OCI-LY1 (cell line): ENCODE measurements at regions not wholly inside any gene's neighbourhood (a gene's known extent, or its start where the extent isn't known, plus 50 kb on each side); places are given as distances from the start of the nearest gene placed in this dataset.

Experiments used
- H2AFZ ChIP-seq: fragments of 200-600 bp; sonication (generic), shearing (Covaris generic); 2 replicates; pipeline ENCODE4 v1.6.0; 2014; ENCODE audit warnings: antibody characterized with exemption, mild to moderate bottlenecking, low read length
- H3F3A ChIP-seq: fragments of 200-600 bp; sonication (generic), shearing (Covaris generic); 2 replicates; pipeline ENCODE4 v1.6.0; 2014; ENCODE audit warnings: mild to moderate bottlenecking, antibody characterized with exemption, low read length, moderate library complexity; ENCODE audit not compliant: insufficient read depth
- H3K27ac ChIP-seq: fragments of 200-600 bp; sonication (generic); 2 replicates; pipeline ENCODE4 v1.5.1; 2014; ENCODE audit warnings: low read length, mixed run types, mild to moderate bottlenecking, low read depth; ENCODE audit not compliant: poor library complexity, severe bottlenecking
- H3K27me3 ChIP-seq: fragments of 200-600 bp; sonication (generic); 2 replicates; pipeline ENCODE4 v1.6.0; 2014; ENCODE audit warnings: antibody characterized with exemption, mild to moderate bottlenecking, low read length, moderate library complexity; ENCODE audit not compliant: insufficient read depth
- H3K36me3 ChIP-seq: fragments of 200-600 bp; sonication (generic); 2 replicates; pipeline ENCODE4 v1.6.1; 2014; ENCODE audit warnings: mild to moderate bottlenecking, antibody characterized with exemption, low read length, moderate library complexity, mixed read lengths; ENCODE audit not compliant: insufficient read depth
- H3K4me1 ChIP-seq: fragments of 200-600 bp; sonication (generic); 2 replicates; pipeline ENCODE4 v1.5.1; 2014; ENCODE audit warnings: mild to moderate bottlenecking, low read length, moderate library complexity; ENCODE audit not compliant: insufficient read depth, severe bottlenecking
- H3K4me2 ChIP-seq: fragments of 200-600 bp; sonication (generic), shearing (Covaris generic); 2 replicates; pipeline ENCODE4 v1.6.1; 2014; ENCODE audit warnings: low read length
- H3K4me3 ChIP-seq: fragments of 200-600 bp; sonication (generic); 2 replicates; pipeline ENCODE4 v1.5.1; 2014; ENCODE audit warnings: low read length, low read depth, mild to moderate bottlenecking, mixed read lengths; ENCODE audit not compliant: poor library complexity, severe bottlenecking
- H3K79me2 ChIP-seq: fragments of 200-600 bp; shearing (Covaris generic); 2 replicates; pipeline ENCODE4 v1.6.1; 2016; ENCODE audit warnings: mixed run types, low read length, mixed read lengths; ENCODE audit not compliant: insufficient read depth
- H3K9ac ChIP-seq: fragments of 200-600 bp; sonication (generic), shearing (Covaris generic); 2 replicates; pipeline ENCODE4 v1.6.1; 2014; ENCODE audit warnings: mild to moderate bottlenecking, low read length, mixed read lengths
- H3K9me2 ChIP-seq: fragments of 200-600 bp; sonication (generic), shearing (Covaris generic); 2 replicates; pipeline ENCODE4 v1.6.1; 2014; ENCODE audit warnings: low read depth, mild to moderate bottlenecking, low read length, mixed read lengths
- H3K9me3 ChIP-seq: fragments of 200-600 bp; shearing (Covaris generic); 2 replicates; pipeline ENCODE4 v1.6.1; 2014; ENCODE audit warnings: low read length, mixed read lengths
- H4K20me1 ChIP-seq: fragments of 200-600 bp; sonication (generic), shearing (Covaris generic); 2 replicates; pipeline ENCODE4 v1.6.0; 2016; ENCODE audit warnings: mild to moderate bottlenecking, low read length; ENCODE audit not compliant: insufficient read depth
- EZH2 ChIP-seq: fragments of 200-600 bp; sonication (generic), shearing (Covaris generic); IDR thresholded peaks from 2 replicates; pipeline ENCODE4 v1.8.0; 2017; ENCODE audit warnings: borderline replicate concordance, mixed run types, mild to moderate bottlenecking, antibody characterized with exemption, low read length, moderate library complexity, mixed read lengths
- TF ChIP-seq, protein P1 (sequence below): fragments of 200-600 bp; sonication (generic), shearing (Covaris generic); IDR thresholded peaks from 2 replicates; pipeline ENCODE4 v1.5.1; 2017; ENCODE audit warnings: mild to moderate bottlenecking, antibody characterized with exemption, low read length, moderate library complexity, mixed read lengths

DNA sequence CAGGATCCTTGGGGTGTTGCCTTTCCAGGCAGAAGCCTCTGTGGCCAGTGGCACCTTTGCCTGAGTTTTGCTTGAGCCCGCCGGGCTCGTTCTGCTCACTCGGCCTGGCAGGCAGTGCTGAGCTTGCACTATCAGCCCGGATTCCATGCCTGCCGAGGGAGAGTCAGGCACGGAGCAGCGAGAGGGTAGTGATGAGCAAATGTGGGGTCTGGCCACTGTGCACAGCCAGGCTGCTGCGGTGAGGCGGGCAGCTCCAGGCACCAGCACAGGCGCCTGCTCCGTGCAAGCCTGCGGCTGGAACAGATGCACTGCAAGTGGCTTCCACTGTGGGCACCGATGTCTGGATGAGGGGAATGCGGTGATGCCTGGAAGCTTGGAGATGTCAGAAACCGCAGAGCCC lies 619.2 kb downstream of the RAPGEF2 start:
- H3K36me3 ChIP-seq: no peaks in the 10 kb centered on the region
- no peak overlapping the region for H3K27ac ChIP-seq
- no peak for TF ChIP-seq EZH2
- TF ChIP-seq, protein P1, sequence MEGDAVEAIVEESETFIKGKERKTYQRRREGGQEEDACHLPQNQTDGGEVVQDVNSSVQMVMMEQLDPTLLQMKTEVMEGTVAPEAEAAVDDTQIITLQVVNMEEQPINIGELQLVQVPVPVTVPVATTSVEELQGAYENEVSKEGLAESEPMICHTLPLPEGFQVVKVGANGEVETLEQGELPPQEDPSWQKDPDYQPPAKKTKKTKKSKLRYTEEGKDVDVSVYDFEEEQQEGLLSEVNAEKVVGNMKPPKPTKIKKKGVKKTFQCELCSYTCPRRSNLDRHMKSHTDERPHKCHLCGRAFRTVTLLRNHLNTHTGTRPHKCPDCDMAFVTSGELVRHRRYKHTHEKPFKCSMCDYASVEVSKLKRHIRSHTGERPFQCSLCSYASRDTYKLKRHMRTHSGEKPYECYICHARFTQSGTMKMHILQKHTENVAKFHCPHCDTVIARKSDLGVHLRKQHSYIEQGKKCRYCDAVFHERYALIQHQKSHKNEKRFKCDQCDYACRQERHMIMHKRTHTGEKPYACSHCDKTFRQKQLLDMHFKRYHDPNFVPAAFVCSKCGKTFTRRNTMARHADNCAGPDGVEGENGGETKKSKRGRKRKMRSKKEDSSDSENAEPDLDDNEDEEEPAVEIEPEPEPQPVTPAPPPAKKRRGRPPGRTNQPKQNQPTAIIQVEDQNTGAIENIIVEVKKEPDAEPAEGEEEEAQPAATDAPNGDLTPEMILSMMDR: no peak
- H2AFZ ChIP-seq: no peak overlapping the region
- no peaks in the 10 kb centered on the region for H3K27me3 ChIP-seq
- H4K20me1 ChIP-seq: no peaks in the 10 kb centered on the region
- H3K9me2 ChIP-seq: no peaks in the 10 kb centered on the region
- no peak overlapping the region for H3K9ac ChIP-seq
- no peaks in the 10 kb centered on the region for H3F3A ChIP-seq
- no peak overlapping the region for H3K4me3 ChIP-seq
- H3K9me3 ChIP-seq: no peaks in the 10 kb centered on the region
- H3K79me2 ChIP-seq: no peaks in the 10 kb centered on the region
- H3K4me1 ChIP-seq: no peaks in the 10 kb centered on the region
- H3K4me2 ChIP-seq: no peak overlapping the region

DNA sequence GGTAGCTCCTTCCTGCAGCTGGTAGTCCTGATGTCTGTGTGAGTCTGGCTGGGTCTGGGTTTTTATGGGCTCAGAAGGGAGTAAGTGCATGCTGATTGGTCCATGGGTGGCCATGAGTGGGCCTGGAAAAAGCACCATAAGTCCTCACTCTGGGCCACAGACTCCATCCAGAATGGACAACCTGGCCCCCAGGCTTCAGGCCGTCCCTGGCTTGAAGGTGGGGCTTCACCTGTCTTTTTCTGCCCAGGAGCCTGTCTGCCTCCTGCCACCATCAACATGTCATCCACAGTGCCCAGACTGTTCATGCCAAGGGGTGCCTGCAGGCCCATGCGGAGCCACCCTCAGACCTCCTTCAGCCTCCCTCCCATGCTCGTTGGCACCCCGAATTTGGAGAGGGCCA lies 620.0 kb downstream of the RAPGEF2 start:
- Histone ChIP-seq H3K4me3 (no peak overlapping the region), H2AFZ (no peak overlapping the region)
- TF ChIP-seq, protein P1: no peak
- TF ChIP-seq EZH2: no peak

GRCh38 chr4:159723341-159724048 lies 620.6 kb downstream of the RAPGEF2 start:
- Histone ChIP-seq H3K4me1 (no peaks in the 10 kb centered on the region), H3K9ac (no peak overlapping the region), H3K4me3 (no peak overlapping the region), H3K4me2 (no peak overlapping the region), H3K36me3 (no peaks in the 10 kb centered on the region), H2AFZ (no peak overlapping the region), H3F3A (no peaks in the 10 kb centered on the region), H3K9me2 (no peaks in the 10 kb centered on the region), H3K79me2 (no peaks in the 10 kb centered on the region), H3K9me3 (no peaks in the 10 kb centered on the region), H3K27ac (no peak overlapping the region), H4K20me1 (no peaks in the 10 kb centered on the region), H3K27me3 (no peaks in the 10 kb centered on the region)
- TF ChIP-seq, protein P1: no peak
- no peak for TF ChIP-seq EZH2

More for the DNA sequence above, 620.0 kb downstream of the RAPGEF2 start:
- Histone ChIP-seq H3K4me2 (no peak overlapping the region), H3K4me1 (no peaks in the 10 kb centered on the region), H3K36me3 (no peaks in the 10 kb centered on the region), H3F3A (no peaks in the 10 kb centered on the region), H3K27ac (no peak overlapping the region), H3K27me3 (no peaks in the 10 kb centered on the region), H3K9ac (no peak overlapping the region), H4K20me1 (no peaks in the 10 kb centered on the region), H3K9me3 (no peaks in the 10 kb centered on the region), H3K79me2 (no peaks in the 10 kb centered on the region), H3K9me2 (no peaks in the 10 kb centered on the region)
